ENCODE measurements at regions not wholly inside any gene's neighbourhood (a gene's known extent, or its start where the extent isn't known, plus 50 kb on each side); places are given as distances from the start of the nearest gene placed in this dataset.
"Not testable (repeated sequence)": the region's sequence is repeated elsewhere in the genome, so short reads cannot be mapped to it uniquely, and the experiment has no call there.

- DNase-seq (ENCODE audit: extremely low spot score), result no peak
- no peak for TF ChIP-seq CTCF (IDR thresholded peaks at IDR 0.05; ENCODE audit: control extremely low read depth, extremely low read depth, low read depth, missing control alignments)
- CTCF ChIA-PET, result interaction anchor here (2.2 kb wide), 1 partner anchor 11 kb away, joined by 6 read pairs; no protein-coding TSS in a partner anchor
- POLR2A ChIA-PET, result no interaction called here
Observed at GRCh38 chr3:162971715-162972114, 1475.1 kb downstream of the OTOL1 start.

- DNase-seq (ENCODE audit: extremely low spot score), result no peak
- CTCF ChIA-PET, result no interaction called here
- POLR2A ChIA-PET, result no interaction called here
- TF ChIP-seq CTCF (IDR thresholded peaks at IDR 0.05; ENCODE audit: control extremely low read depth, extremely low read depth, low read depth, missing control alignments), result no peak
Observed at GRCh38 chr3:162973428-162973917, 1476.9 kb downstream of the OTOL1 start.

GRCh38 chr3:162978136-162978535 is 1481.5 kb downstream of the OTOL1 start:
- no peak for DNase-seq (ENCODE audit: extremely low spot score)
- CTCF ChIA-PET, result no interaction called here
- POLR2A ChIA-PET, result no interaction called here
- TF ChIP-seq CTCF (IDR thresholded peaks at IDR 0.05; ENCODE audit: control extremely low read depth, extremely low read depth, low read depth, missing control alignments), result no peak

GRCh38 chr3:162984746-162985145 is 1488.1 kb downstream of the OTOL1 start:
- ChIA-PET CTCF (interaction anchor here (1.5 kb wide), 1 partner anchor 10 kb away, joined by 3 read pairs; no protein-coding TSS in a partner anchor), POLR2A (no interaction called here)
- DNase-seq (ENCODE audit: extremely low spot score), result no peak
- no peak for TF ChIP-seq CTCF (IDR thresholded peaks at IDR 0.05; ENCODE audit: control extremely low read depth, extremely low read depth, low read depth, missing control alignments)

- DNase-seq (ENCODE audit: extremely low spot score); CTCF ChIA-PET; POLR2A ChIA-PET: not testable (repeated sequence)
Observed at GRCh38 chr3:162987085-162987794, 1490.6 kb downstream of the OTOL1 start.

- POLR2A ChIA-PET, result no interaction called here
- DNase-seq (ENCODE audit: extremely low spot score), result no peak
- CTCF ChIA-PET, result no interaction called here
- TF ChIP-seq CTCF (IDR thresholded peaks at IDR 0.05; ENCODE audit: control extremely low read depth, extremely low read depth, low read depth, missing control alignments), result no peak
Observed at GRCh38 chr3:162992741-162993140, 1496.1 kb downstream of the OTOL1 start.

- CTCF ChIA-PET, result no interaction called here
- POLR2A ChIA-PET, result no interaction called here
- no peak for TF ChIP-seq CTCF (IDR thresholded peaks at IDR 0.05; ENCODE audit: control extremely low read depth, extremely low read depth, low read depth, missing control alignments)
- DNase-seq (ENCODE audit: extremely low spot score), result no peak
Observed at GRCh38 chr3:162994165-162994564, 1497.6 kb downstream of the OTOL1 start.
